GM23338 (cell line): ENCODE measurements at regions not wholly inside any gene's neighbourhood (a gene's known extent, or its start where the extent isn't known, plus 50 kb on each side); places are given as distances from the start of the nearest gene placed in this dataset.

Experiments
- ATAC-seq: fragments of 200-7000 bp; cut with Tn5 transposase; 3 replicates; pipeline ENCODE4 v1.9.1; 2020
- DNase-seq: peaks from one replicate; pipeline ENCODE4 v3.0.0-alpha.2; 2015; ENCODE audit warnings: low spot score
- H2AFZ ChIP-seq: fragments of 200-600 bp; sonication (generic); 2 replicates; pipeline ENCODE4 v1.8.0; 2016; ENCODE audit warnings: antibody characterized with exemption, mild to moderate bottlenecking, moderate library complexity
- H3F3A ChIP-seq: fragments of 200-600 bp; sonication (generic); replicated peaks from 2 replicates; pipeline ENCODE4 v1.8.0; 2017; ENCODE audit warnings: antibody characterized with exemption, mixed run types, low read depth
- H3K27ac ChIP-seq: fragments of 200-600 bp; sonication (generic); 2 replicates; pipeline ENCODE4 v1.6.1; 2016; ENCODE audit warnings: low read depth
- H3K27me3 ChIP-seq: fragments of 200-600 bp; sonication (generic); 2 replicates; pipeline ENCODE4 v1.8.0; 2016; ENCODE audit warnings: mild to moderate bottlenecking, mixed run types, moderate library complexity; ENCODE audit not compliant: insufficient read depth
- H3K36me3 ChIP-seq: fragments of 200-600 bp; sonication (generic); 2 replicates; pipeline ENCODE4 v1.8.0; 2016; ENCODE audit warnings: mild to moderate bottlenecking; ENCODE audit not compliant: insufficient read depth
- H3K4me1 ChIP-seq: fragments of 200-600 bp; sonication (generic); 2 replicates; pipeline ENCODE4 v1.8.0; 2016; ENCODE audit warnings: mild to moderate bottlenecking, moderate library complexity; ENCODE audit not compliant: insufficient read depth
- H3K4me2 ChIP-seq: fragments of 200-600 bp; sonication (generic); 2 replicates; pipeline ENCODE4 v1.7.1; 2017; ENCODE audit warnings: mixed run types
- H3K4me3 ChIP-seq: fragments of 200-600 bp; sonication (generic); 2 replicates; pipeline ENCODE4 v1.6.1; 2016; ENCODE audit warnings: mixed run types
- H3K79me2 ChIP-seq: fragments of 200-600 bp; sonication (generic); replicated peaks from 2 replicates; pipeline ENCODE4 v1.8.0; 2017; ENCODE audit warnings: mild to moderate bottlenecking; ENCODE audit not compliant: insufficient read depth
- H3K9me2 ChIP-seq: fragments of 200-600 bp; sonication (generic); 2 replicates; pipeline ENCODE4 v1.8.0; 2017; ENCODE audit not compliant: insufficient read depth
- H4K20me1 ChIP-seq: fragments of 200-600 bp; sonication (generic); replicated peaks from 2 replicates; pipeline ENCODE4 v1.8.0; 2017; ENCODE audit warnings: mild to moderate bottlenecking; ENCODE audit not compliant: insufficient read depth
- H3K27ac Mint-ChIP-seq: 2 replicates; pipeline ENCODE4 v1.8.0; 2020; ENCODE audit warnings: inconsistent platforms, mild to moderate bottlenecking, moderate library complexity, mixed read lengths
- H3K27me3 Mint-ChIP-seq: 3 replicates; pipeline ENCODE4 v1.8.0; 2022; ENCODE audit warnings: low read depth, mild to moderate bottlenecking, moderate library complexity, mixed read lengths, inconsistent platforms; ENCODE audit not compliant: insufficient read depth, poor library complexity
- H3K36me3 Mint-ChIP-seq: 3 replicates; pipeline ENCODE4 v1.8.0; 2021; ENCODE audit warnings: low read depth, mild to moderate bottlenecking, inconsistent platforms, moderate library complexity, mixed read lengths
- H3K4me1 Mint-ChIP-seq: 3 replicates; pipeline ENCODE4 v1.8.0; 2020; ENCODE audit warnings: mild to moderate bottlenecking, inconsistent platforms, mixed read lengths
- H3K4me3 Mint-ChIP-seq: 3 replicates; pipeline ENCODE4 v1.8.0; 2021; ENCODE audit warnings: moderate library complexity, mild to moderate bottlenecking, inconsistent platforms, mixed read lengths
- H3K9me3 Mint-ChIP-seq: 3 replicates; pipeline ENCODE4 v1.8.0; 2020; ENCODE audit warnings: moderate library complexity, mild to moderate bottlenecking, inconsistent platforms, mixed read lengths
- CREB1 ChIP-seq: fragments of 250-450 bp; sonication (Bioruptor Pico); IDR thresholded peaks from 2 replicates; pipeline ENCODE4 v1.5.0; 2020; ENCODE audit warnings: low read depth, mild to moderate bottlenecking, moderate library complexity
- CTCF ChIP-seq, 2 experiments: fragments of 200-600 bp in 1 of 2; sonication (generic) in 1 of 2; conservative IDR thresholded peaks; 2 replicates each; pipeline versions ENCODE4 v1.5.1 to v1.6.1; 2016 to 2017; ENCODE audit warnings: antibody characterized with exemption in 2 of 2, low read depth in 2 of 2, mild to moderate bottlenecking in 2 of 2, moderate library complexity in 1 of 2
- ETS1 ChIP-seq: IDR thresholded peaks from 2 replicates; pipeline ENCODE4 v1.6.1; 2016; ENCODE audit warnings: antibody characterized with exemption
- EZH2 ChIP-seq: fragments of 200-600 bp; sonication (generic); IDR thresholded peaks from one replicate; pipeline ENCODE4 v1.8.0; 2017; ENCODE audit warnings: antibody characterized with exemption, mild to moderate bottlenecking, low read depth; ENCODE audit not compliant: unreplicated experiment
- EZH2phosphoT487 ChIP-seq: fragments of 200-600 bp; sonication (generic); IDR thresholded peaks from one replicate; pipeline ENCODE4 v1.8.1; 2018; ENCODE audit warnings: antibody characterized with exemption; ENCODE audit not compliant: unreplicated experiment
- JUNB ChIP-seq: IDR thresholded peaks from one replicate; pipeline ENCODE4 v1.6.1; 2016; ENCODE audit warnings: antibody characterized with exemption; ENCODE audit not compliant: unreplicated experiment
- NANOG ChIP-seq: IDR thresholded peaks from 2 replicates; pipeline ENCODE4 v1.6.1; 2016; ENCODE audit warnings: antibody characterized with exemption, borderline replicate concordance
- POLR2AphosphoS5 ChIP-seq: IDR thresholded peaks from 2 replicates; pipeline ENCODE4 v1.6.1; 2016; ENCODE audit warnings: antibody characterized with exemption, low read depth
- STAT1 ChIP-seq: IDR thresholded peaks from one replicate; pipeline ENCODE4 v1.6.1; 2016; ENCODE audit warnings: antibody characterized with exemption; ENCODE audit not compliant: unreplicated experiment
- ZNF114 ChIP-seq: fragments of 250-450 bp; sonication (Bioruptor Pico); IDR thresholded peaks from 2 replicates; pipeline ENCODE4 v1.5.0; 2020; ENCODE audit warnings: mild to moderate bottlenecking, moderate library complexity
- ZNF331 ChIP-seq: fragments of 250-450 bp; sonication (Bioruptor Pico); IDR thresholded peaks from 2 replicates; pipeline ENCODE4 v1.5.0; 2020; ENCODE audit warnings: low read depth, mild to moderate bottlenecking, moderate library complexity
- TF ChIP-seq, protein P1 (sequence below): IDR thresholded peaks from one replicate; pipeline ENCODE4 v1.6.1; 2018; ENCODE audit warnings: antibody characterized with exemption; ENCODE audit not compliant: unreplicated experiment
- TF ChIP-seq, protein P2 (sequence below): fragments of 250-450 bp; sonication (Bioruptor Pico); IDR thresholded peaks from 2 replicates; pipeline ENCODE4 v1.5.0; 2020; ENCODE audit warnings: mild to moderate bottlenecking, moderate library complexity

GRCh38 chr6:19571176-19571575 is 266.0 kb upstream of the ID4 start:
- H3F3A ChIP-seq = no peaks in the 10 kb centered on the region
- H3K27ac Mint-ChIP-seq = no peak overlapping the region
- H3K27me3 Mint-ChIP-seq = no peaks in the 10 kb centered on the region
- no peaks in the 10 kb centered on the region for H3K4me1 Mint-ChIP-seq
- H3K4me2 ChIP-seq = no peak overlapping the region
- peaks cover 8% of the 10 kb centered on the region; the same call in 1 of the 3 replicates for H3K9me3 Mint-ChIP-seq
- H2AFZ ChIP-seq = no peak overlapping the region
- H3K79me2 ChIP-seq = no peaks in the 10 kb centered on the region
- no peak overlapping the region for H3K4me3 ChIP-seq
- no peaks in the 10 kb centered on the region for H3K36me3 ChIP-seq
- no peak overlapping the region for H3K27ac ChIP-seq
- DNase-seq (no peak), ATAC-seq (no peak)
- TF ChIP-seq EZH2 (no peak), NANOG (no peak), EZH2phosphoT487 (no peak), CREB1 (no peak), ZNF114 (no peak), STAT1 (no peak), ETS1 (no peak), JUNB (no peak), CTCF (conservative IDR thresholded peaks at IDR 0.05; ENCODE audit: low read depth in 2 of 2) (no peak), ZNF331 (CRISPR knock-in tag) (no peak), POLR2AphosphoS5 (no peak)
- TF ChIP-seq, protein P1, sequence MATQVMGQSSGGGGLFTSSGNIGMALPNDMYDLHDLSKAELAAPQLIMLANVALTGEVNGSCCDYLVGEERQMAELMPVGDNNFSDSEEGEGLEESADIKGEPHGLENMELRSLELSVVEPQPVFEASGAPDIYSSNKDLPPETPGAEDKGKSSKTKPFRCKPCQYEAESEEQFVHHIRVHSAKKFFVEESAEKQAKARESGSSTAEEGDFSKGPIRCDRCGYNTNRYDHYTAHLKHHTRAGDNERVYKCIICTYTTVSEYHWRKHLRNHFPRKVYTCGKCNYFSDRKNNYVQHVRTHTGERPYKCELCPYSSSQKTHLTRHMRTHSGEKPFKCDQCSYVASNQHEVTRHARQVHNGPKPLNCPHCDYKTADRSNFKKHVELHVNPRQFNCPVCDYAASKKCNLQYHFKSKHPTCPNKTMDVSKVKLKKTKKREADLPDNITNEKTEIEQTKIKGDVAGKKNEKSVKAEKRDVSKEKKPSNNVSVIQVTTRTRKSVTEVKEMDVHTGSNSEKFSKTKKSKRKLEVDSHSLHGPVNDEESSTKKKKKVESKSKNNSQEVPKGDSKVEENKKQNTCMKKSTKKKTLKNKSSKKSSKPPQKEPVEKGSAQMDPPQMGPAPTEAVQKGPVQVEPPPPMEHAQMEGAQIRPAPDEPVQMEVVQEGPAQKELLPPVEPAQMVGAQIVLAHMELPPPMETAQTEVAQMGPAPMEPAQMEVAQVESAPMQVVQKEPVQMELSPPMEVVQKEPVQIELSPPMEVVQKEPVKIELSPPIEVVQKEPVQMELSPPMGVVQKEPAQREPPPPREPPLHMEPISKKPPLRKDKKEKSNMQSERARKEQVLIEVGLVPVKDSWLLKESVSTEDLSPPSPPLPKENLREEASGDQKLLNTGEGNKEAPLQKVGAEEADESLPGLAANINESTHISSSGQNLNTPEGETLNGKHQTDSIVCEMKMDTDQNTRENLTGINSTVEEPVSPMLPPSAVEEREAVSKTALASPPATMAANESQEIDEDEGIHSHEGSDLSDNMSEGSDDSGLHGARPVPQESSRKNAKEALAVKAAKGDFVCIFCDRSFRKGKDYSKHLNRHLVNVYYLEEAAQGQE = no peak
- TF ChIP-seq, protein P2, sequence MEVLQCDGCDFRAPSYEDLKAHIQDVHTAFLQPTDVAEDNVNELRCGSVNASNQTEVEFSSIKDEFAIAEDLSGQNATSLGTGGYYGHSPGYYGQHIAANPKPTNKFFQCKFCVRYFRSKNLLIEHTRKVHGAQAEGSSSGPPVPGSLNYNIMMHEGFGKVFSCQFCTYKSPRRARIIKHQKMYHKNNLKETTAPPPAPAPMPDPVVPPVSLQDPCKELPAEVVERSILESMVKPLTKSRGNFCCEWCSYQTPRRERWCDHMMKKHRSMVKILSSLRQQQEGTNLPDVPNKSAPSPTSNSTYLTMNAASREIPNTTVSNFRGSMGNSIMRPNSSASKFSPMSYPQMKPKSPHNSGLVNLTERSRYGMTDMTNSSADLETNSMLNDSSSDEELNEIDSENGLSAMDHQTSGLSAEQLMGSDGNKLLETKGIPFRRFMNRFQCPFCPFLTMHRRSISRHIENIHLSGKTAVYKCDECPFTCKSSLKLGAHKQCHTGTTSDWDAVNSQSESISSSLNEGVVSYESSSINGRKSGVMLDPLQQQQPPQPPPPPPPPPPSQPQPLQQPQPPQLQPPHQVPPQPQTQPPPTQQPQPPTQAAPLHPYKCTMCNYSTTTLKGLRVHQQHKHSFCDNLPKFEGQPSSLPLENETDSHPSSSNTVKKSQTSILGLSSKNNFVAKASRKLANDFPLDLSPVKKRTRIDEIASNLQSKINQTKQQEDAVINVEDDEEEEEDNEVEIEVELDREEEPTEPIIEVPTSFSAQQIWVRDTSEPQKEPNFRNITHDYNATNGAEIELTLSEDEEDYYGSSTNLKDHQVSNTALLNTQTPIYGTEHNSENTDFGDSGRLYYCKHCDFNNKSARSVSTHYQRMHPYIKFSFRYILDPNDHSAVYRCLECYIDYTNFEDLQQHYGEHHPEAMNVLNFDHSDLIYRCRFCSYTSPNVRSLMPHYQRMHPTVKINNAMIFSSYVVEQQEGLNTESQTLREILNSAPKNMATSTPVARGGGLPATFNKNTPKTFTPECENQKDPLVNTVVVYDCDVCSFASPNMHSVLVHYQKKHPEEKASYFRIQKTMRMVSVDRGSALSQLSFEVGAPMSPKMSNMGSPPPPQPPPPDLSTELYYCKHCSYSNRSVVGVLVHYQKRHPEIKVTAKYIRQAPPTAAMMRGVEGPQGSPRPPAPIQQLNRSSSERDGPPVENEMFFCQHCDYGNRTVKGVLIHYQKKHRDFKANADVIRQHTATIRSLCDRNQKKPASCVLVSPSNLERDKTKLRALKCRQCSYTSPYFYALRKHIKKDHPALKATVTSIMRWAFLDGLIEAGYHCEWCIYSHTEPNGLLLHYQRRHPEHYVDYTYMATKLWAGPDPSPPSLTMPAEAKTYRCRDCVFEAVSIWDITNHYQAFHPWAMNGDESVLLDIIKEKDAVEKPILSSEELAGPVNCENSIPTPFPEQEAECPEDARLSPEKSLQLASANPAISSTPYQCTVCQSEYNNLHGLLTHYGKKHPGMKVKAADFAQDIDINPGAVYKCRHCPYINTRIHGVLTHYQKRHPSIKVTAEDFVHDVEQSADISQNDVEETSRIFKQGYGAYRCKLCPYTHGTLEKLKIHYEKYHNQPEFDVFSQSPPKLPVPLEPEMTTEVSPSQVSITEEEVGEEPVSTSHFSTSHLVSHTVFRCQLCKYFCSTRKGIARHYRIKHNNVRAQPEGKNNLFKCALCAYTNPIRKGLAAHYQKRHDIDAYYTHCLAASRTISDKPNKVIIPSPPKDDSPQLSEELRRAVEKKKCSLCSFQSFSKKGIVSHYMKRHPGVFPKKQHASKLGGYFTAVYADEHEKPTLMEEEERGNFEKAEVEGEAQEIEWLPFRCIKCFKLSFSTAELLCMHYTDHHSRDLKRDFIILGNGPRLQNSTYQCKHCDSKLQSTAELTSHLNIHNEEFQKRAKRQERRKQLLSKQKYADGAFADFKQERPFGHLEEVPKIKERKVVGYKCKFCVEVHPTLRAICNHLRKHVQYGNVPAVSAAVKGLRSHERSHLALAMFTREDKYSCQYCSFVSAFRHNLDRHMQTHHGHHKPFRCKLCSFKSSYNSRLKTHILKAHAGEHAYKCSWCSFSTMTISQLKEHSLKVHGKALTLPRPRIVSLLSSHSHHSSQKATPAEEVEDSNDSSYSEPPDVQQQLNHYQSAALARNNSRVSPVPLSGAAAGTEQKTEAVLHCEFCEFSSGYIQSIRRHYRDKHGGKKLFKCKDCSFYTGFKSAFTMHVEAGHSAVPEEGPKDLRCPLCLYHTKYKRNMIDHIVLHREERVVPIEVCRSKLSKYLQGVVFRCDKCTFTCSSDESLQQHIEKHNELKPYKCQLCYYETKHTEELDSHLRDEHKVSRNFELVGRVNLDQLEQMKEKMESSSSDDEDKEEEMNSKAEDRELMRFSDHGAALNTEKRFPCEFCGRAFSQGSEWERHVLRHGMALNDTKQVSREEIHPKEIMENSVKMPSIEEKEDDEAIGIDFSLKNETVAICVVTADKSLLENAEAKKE (CRISPR knock-in tag) = no peak
- H3K27me3 ChIP-seq = no peaks in the 10 kb centered on the region
- no peaks in the 10 kb centered on the region for H3K4me1 ChIP-seq
- H3K36me3 Mint-ChIP-seq = no peaks in the 10 kb centered on the region
- H3K4me3 Mint-ChIP-seq = no peak overlapping the region
- peaks cover 5% of the 10 kb centered on the region for H3K9me2 ChIP-seq
- no peaks in the 10 kb centered on the region for H4K20me1 ChIP-seq
